Hepatocyte (in vitro differentiated cells): ENCODE measurements at regions not wholly inside any gene's neighbourhood (a gene's known extent, or its start where the extent isn't known, plus 50 kb on each side); places are given as distances from the start of the nearest gene placed in this dataset.
"Not testable (repeated sequence)": the region's sequence is repeated elsewhere in the genome, so short reads cannot be mapped to it uniquely, and the experiment has no call there.

Experiments used
- DNase-seq: peaks from one replicate; pipeline ENCODE4 v3.0.0-alpha.2; 2016; ENCODE audit warnings: low spot score
- H2AFZ ChIP-seq: fragments of 200-600 bp; sonication (generic); 2 replicates; pipeline ENCODE4 v1.6.0; 2016; ENCODE audit warnings: antibody characterized with exemption, mild to moderate bottlenecking
- H3K27ac ChIP-seq: fragments of 200-600 bp; sonication (generic); 2 replicates; pipeline ENCODE4 v1.5.1; 2016; ENCODE audit warnings: mild to moderate bottlenecking
- H3K27me3 ChIP-seq: fragments of 200-600 bp; sonication (generic); 2 replicates; pipeline ENCODE4 v1.6.1; 2016
- H3K36me3 ChIP-seq: fragments of 200-600 bp; sonication (generic); replicated peaks from 2 replicates; pipeline ENCODE4 v1.5.1; 2016; ENCODE audit warnings: low read depth; ENCODE audit not compliant: insufficient read depth
- H3K4me1 ChIP-seq: fragments of 200-600 bp; sonication (generic); 2 replicates; pipeline ENCODE4 v1.5.1; 2016; ENCODE audit warnings: mild to moderate bottlenecking, moderate library complexity; ENCODE audit not compliant: insufficient read depth
- H3K4me2 ChIP-seq: fragments of 200-600 bp; sonication (generic); 2 replicates; pipeline ENCODE4 v1.6.0; 2016
- H3K4me3 ChIP-seq: fragments of 200-600 bp; sonication (generic); 2 replicates; pipeline ENCODE4 v1.5.1; 2016; ENCODE audit warnings: mild to moderate bottlenecking
- H3K79me2 ChIP-seq: fragments of 200-600 bp; sonication (generic); 2 replicates; pipeline ENCODE4 v1.6.0; 2017; ENCODE audit warnings: mild to moderate bottlenecking
- H3K9me2 ChIP-seq: fragments of 200-600 bp; sonication (generic); replicated peaks from 2 replicates; pipeline ENCODE4 v1.6.0; 2017; ENCODE audit warnings: mild to moderate bottlenecking; ENCODE audit not compliant: insufficient read depth
- H3K9me3 ChIP-seq: fragments of 200-600 bp; sonication (generic); 2 replicates; pipeline ENCODE4 v1.5.1; 2016; ENCODE audit warnings: low read depth, mild to moderate bottlenecking
- H4K20me1 ChIP-seq: fragments of 200-600 bp; sonication (generic); 2 replicates; pipeline ENCODE4 v1.6.0; 2016; ENCODE audit warnings: mild to moderate bottlenecking; ENCODE audit not compliant: insufficient read depth, poor library complexity, severe bottlenecking
- CTCF ChIP-seq: fragments of 200-600 bp; sonication (generic); IDR thresholded peaks from 2 replicates; pipeline ENCODE4 v1.5.1; 2016; ENCODE audit warnings: antibody characterized with exemption, mild to moderate bottlenecking; ENCODE audit not compliant: poor library complexity
- EZH2 ChIP-seq: fragments of 200-600 bp; sonication (generic); IDR thresholded peaks from 2 replicates; pipeline ENCODE4 v1.6.1; 2016; ENCODE audit warnings: antibody characterized with exemption, mild to moderate bottlenecking, borderline replicate concordance
- EZH2phosphoT487 ChIP-seq: fragments of 200-600 bp; sonication (generic); IDR thresholded peaks from one replicate; pipeline ENCODE4 v1.6.1; 2018; ENCODE audit warnings: antibody characterized with exemption, mild to moderate bottlenecking, low read depth, moderate library complexity; ENCODE audit not compliant: unreplicated experiment, severe bottlenecking
- WGBS: methylation state at CpG from one replicate; pipeline ENCODE4 v1.1.6; 2016; ENCODE audit warnings: low lambda C conversion rate; ENCODE audit errors: missing lambda C conversion rate; 5-methylcytosine and 5-hydroxymethylcytosine counted together

DNA sequence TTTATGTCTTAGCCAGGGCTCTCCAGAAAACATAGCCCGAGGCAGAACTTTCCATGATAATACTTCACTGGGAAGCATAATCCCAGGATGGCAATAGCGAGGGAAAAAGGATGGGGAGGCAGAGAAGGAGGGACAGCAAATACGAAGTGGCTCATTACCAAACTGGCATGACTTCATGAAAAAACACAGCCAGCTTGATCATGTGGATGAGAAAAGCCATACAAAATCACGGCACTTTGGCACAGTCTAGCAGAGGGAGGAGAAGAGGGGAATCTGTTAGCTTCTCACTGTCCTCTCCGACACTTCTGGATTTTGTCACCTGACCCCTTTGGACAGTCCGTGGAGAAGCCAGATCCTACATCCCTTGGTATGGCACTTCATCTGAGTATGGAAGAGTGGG, 212.5 kb upstream of the GRIK2 start:
- no peak overlapping the region for H2AFZ ChIP-seq
- WGBS, result 80% methylated on average over 6 of the region's 6 CpGs
- H4K20me1 ChIP-seq, result no peaks in the 10 kb centered on the region

DNA sequence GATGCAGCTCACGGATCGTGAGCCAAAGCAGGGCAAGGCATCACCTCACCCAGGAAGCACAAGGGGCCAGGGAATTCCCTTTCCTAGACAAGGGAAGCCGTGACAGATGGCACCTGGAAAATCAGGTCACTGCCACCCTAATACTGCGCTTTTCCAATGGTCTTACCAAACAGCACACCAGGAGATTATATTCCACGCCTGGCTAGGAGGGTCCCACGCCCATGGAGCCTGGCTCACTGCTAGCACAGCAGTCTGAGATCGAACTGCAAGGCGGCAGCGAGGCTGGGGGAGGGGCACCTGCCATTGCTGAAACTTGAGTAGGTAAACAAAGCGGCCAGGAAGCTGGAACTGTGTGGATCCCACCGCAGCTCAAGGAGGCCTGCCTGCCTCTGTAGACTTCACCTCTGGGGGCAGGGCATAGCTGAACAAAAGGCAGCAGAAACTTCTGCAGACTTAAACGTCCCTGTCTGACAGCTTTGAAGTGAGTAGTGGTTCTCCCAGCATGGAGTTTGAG, 205.2 kb upstream of the GRIK2 start:
- H3K9me2 ChIP-seq, H3K79me2 ChIP-seq, H3K4me1 ChIP-seq, H3K27me3 ChIP-seq, H2AFZ ChIP-seq, H3K9me3 ChIP-seq, H3K36me3 ChIP-seq, H3K4me2 ChIP-seq, H4K20me1 ChIP-seq, H3K27ac ChIP-seq, DNase-seq, H3K4me3 ChIP-seq: not testable (repeated sequence)
- 87% methylated on average over 12 of the region's 12 CpGs for WGBS

More for the DNA sequence above, 212.5 kb upstream of the GRIK2 start:
- Histone ChIP-seq H3K4me1 (no peaks in the 10 kb centered on the region), H3K36me3 (no peaks in the 10 kb centered on the region), H3K9me3 (no peaks in the 10 kb centered on the region), H3K27me3 (no peaks in the 10 kb centered on the region), H3K4me3 (no peak overlapping the region), H3K4me2 (no peak overlapping the region), H3K9me2 (no peaks in the 10 kb centered on the region), H3K27ac (no peak overlapping the region), H3K79me2 (no peaks in the 10 kb centered on the region)
- no peak for TF ChIP-seq EZH2
- TF ChIP-seq CTCF, result no peak
- no peak for TF ChIP-seq EZH2phosphoT487
- DNase-seq, result no peak

- H3K27me3 ChIP-seq, result no peaks in the 10 kb centered on the region
- no peaks in the 10 kb centered on the region for H3K36me3 ChIP-seq
- H3K4me1 ChIP-seq, result no peaks in the 10 kb centered on the region
- no peak overlapping the region for H3K27ac ChIP-seq
- TF ChIP-seq EZH2phosphoT487 (no peak), CTCF (no peak)
- no peak overlapping the region for H2AFZ ChIP-seq
- H3K4me3 ChIP-seq, result no peak overlapping the region
- no peak for DNase-seq
- H3K79me2 ChIP-seq, result no peaks in the 10 kb centered on the region
- H3K9me3 ChIP-seq, result no peaks in the 10 kb centered on the region
- no peaks in the 10 kb centered on the region for H4K20me1 ChIP-seq
- H3K9me2 ChIP-seq, result no peaks in the 10 kb centered on the region
- H3K4me2 ChIP-seq, result no peak overlapping the region
Observed at GRCh38 chr6:101195588-101195987, 197.9 kb upstream of the GRIK2 start.

GRCh38 chr6:101199441-101199840, 194.1 kb upstream of the GRIK2 start:
- Histone ChIP-seq H3K4me2 (no peak overlapping the region), H3K9me3 (no peaks in the 10 kb centered on the region), H3K27me3 (no peaks in the 10 kb centered on the region), H4K20me1 (no peaks in the 10 kb centered on the region), H3K4me1 (no peaks in the 10 kb centered on the region), H3K27ac (no peak overlapping the region), H3K4me3 (no peak overlapping the region), H2AFZ (no peak overlapping the region), H3K9me2 (no peaks in the 10 kb centered on the region), H3K79me2 (no peaks in the 10 kb centered on the region), H3K36me3 (no peaks in the 10 kb centered on the region)
- TF ChIP-seq EZH2, result no peak
- TF ChIP-seq EZH2phosphoT487, result no peak
- no peak for TF ChIP-seq CTCF
- no peak for DNase-seq
